A673 (cell line): ENCODE measurements at regions not wholly inside any gene's neighbourhood (a gene's known extent, or its start where the extent isn't known, plus 50 kb on each side); places are given as distances from the start of the nearest gene placed in this dataset.

Experiments
- BruUV-seq: library from RNA; stranded (reverse); fragments of 400-500 nt; replicated peaks from 2 replicates; lab custom pipeline; 2021; lab: Mats Ljungman, UMichigan
- CTCF ChIA-PET: fragments of 300-600 bp; sonication (Branson Sonifier 250); formaldehyde crosslinking; loops from one replicate; lab custom pipeline; 2022; ENCODE audit warnings: antibody characterized with exemption; lab: Charles Lee
- POLR2A ChIA-PET: fragments of 300-600 bp; sonication (Branson Sonifier 250); formaldehyde crosslinking; loops from one replicate; lab custom pipeline; 2022; ENCODE audit warnings: antibody characterized with exemption; ENCODE audit not compliant: low non-redundant PET; lab: Charles Lee
- DNase-seq: peaks from one replicate; pipeline ENCODE4 v3.0.0-alpha.2; 2015; ENCODE audit warnings: low spot score
- H3K27ac ChIP-seq: fragments of 200-600 bp; sonication (generic); 2 replicates; pipeline ENCODE4 v1.5.1; 2016; ENCODE audit warnings: mixed run types, low read depth, mild to moderate bottlenecking, mixed read lengths, antibody characterized with exemption, low read length; ENCODE audit not compliant: poor library complexity, severe bottlenecking
- H3K27me3 ChIP-seq: fragments of 200-600 bp; sonication (generic); replicated peaks from 2 replicates; pipeline ENCODE4 v1.6.1; 2017; ENCODE audit warnings: mixed run types, low read depth, mild to moderate bottlenecking, mixed read lengths, antibody characterized with exemption, low read length; ENCODE audit not compliant: insufficient read depth, poor library complexity
- H3K36me3 ChIP-seq: fragments of 200-600 bp; sonication (generic); 2 replicates; pipeline ENCODE4 v1.6.1; 2016; ENCODE audit warnings: mixed run types, mild to moderate bottlenecking, mixed read lengths, antibody characterized with exemption, low read length; ENCODE audit not compliant: insufficient read depth, poor library complexity, severe bottlenecking
- H3K4me1 ChIP-seq: fragments of 200-600 bp; sonication (generic); 2 replicates; pipeline ENCODE4 v1.6.1; 2017; ENCODE audit warnings: mixed run types, mild to moderate bottlenecking, mixed read lengths, antibody characterized with exemption, low read length; ENCODE audit not compliant: insufficient read depth, poor library complexity, severe bottlenecking
- H3K4me3 ChIP-seq: fragments of 200-600 bp; sonication (generic); 2 replicates; pipeline ENCODE4 v1.5.1; 2016; ENCODE audit warnings: low read depth, mixed run types, mild to moderate bottlenecking, mixed read lengths, low read length; ENCODE audit not compliant: poor library complexity, severe bottlenecking
- H3K9me3 ChIP-seq: fragments of 200-600 bp; sonication (generic); 2 replicates; pipeline ENCODE4 v1.6.1; 2016; ENCODE audit warnings: mixed run types, low read depth, mild to moderate bottlenecking, mixed read lengths, antibody characterized with exemption, low read length; ENCODE audit not compliant: poor library complexity, severe bottlenecking
- EZH2 ChIP-seq: fragments of 200-600 bp; sonication (generic); IDR thresholded peaks from 2 replicates; pipeline ENCODE4 v1.6.1; 2017; ENCODE audit warnings: borderline replicate concordance, low read depth, mild to moderate bottlenecking, mixed read lengths, antibody characterized with exemption, low read length; ENCODE audit not compliant: poor library complexity, severe bottlenecking
- intact Hi-C: fragments of 100-400 bp; cut with micrococcal nuclease; formaldehyde crosslinking; loops from one replicate; pipeline ENCODE4 v1.10.0; 2022; ENCODE audit not compliant: unreplicated experiment
- TF ChIP-seq, protein P1 (sequence below): fragments of 300-800, 200-600 bp; sonication (generic); conservative IDR thresholded peaks from 2 replicates; pipeline ENCODE4 v1.5.1; 2017; ENCODE audit warnings: low read depth, mild to moderate bottlenecking, antibody characterized with exemption, low read length, moderate library complexity, mixed read lengths

GRCh38 chr3:168336276-168336675 is 240.6 kb upstream of the GOLIM4 start:
- POLR2A ChIA-PET: no interaction called here
- no peak overlapping the region for H3K27ac ChIP-seq
- intact Hi-C loops: no loop called here
- H3K4me1 ChIP-seq: peaks cover 2% of the 10 kb centered on the region
- no peaks in the 10 kb centered on the region for H3K9me3 ChIP-seq
- peaks cover 23% of the 10 kb centered on the region for H3K27me3 ChIP-seq
- H3K36me3 ChIP-seq: no peaks in the 10 kb centered on the region
- CTCF ChIA-PET: no interaction called here
- BruUV-seq: no TSS peak
- no peak overlapping the region for H3K4me3 ChIP-seq
- no peak for DNase-seq
- no peak for TF ChIP-seq EZH2
- TF ChIP-seq, protein P1, sequence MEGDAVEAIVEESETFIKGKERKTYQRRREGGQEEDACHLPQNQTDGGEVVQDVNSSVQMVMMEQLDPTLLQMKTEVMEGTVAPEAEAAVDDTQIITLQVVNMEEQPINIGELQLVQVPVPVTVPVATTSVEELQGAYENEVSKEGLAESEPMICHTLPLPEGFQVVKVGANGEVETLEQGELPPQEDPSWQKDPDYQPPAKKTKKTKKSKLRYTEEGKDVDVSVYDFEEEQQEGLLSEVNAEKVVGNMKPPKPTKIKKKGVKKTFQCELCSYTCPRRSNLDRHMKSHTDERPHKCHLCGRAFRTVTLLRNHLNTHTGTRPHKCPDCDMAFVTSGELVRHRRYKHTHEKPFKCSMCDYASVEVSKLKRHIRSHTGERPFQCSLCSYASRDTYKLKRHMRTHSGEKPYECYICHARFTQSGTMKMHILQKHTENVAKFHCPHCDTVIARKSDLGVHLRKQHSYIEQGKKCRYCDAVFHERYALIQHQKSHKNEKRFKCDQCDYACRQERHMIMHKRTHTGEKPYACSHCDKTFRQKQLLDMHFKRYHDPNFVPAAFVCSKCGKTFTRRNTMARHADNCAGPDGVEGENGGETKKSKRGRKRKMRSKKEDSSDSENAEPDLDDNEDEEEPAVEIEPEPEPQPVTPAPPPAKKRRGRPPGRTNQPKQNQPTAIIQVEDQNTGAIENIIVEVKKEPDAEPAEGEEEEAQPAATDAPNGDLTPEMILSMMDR: no peak

- Histone ChIP-seq H3K27ac (no peak overlapping the region), H3K27me3 (peaks cover 26% of the 10 kb centered on the region), H3K4me3 (no peak overlapping the region), H3K9me3 (no peaks in the 10 kb centered on the region), H3K36me3 (no peaks in the 10 kb centered on the region), H3K4me1 (no peaks in the 10 kb centered on the region)
- intact Hi-C loops: no loop called here
- ChIA-PET CTCF (no interaction called here), POLR2A (no interaction called here)
- no TSS peak for BruUV-seq
- TF ChIP-seq, protein P1: no peak
- no peak for TF ChIP-seq EZH2
- no peak for DNase-seq
Measured at GRCh38 chr3:168333410-168333935, 237.7 kb upstream of the GOLIM4 start.

- DNase-seq: no peak
- ChIA-PET POLR2A (no interaction called here), CTCF (no interaction called here)
- Histone ChIP-seq H3K4me3 (no peak overlapping the region), H3K27ac (no peak overlapping the region), H3K4me1 (no peaks in the 10 kb centered on the region), H3K27me3 (peaks cover 23% of the 10 kb centered on the region), H3K36me3 (no peaks in the 10 kb centered on the region), H3K9me3 (no peaks in the 10 kb centered on the region)
- TF ChIP-seq EZH2: no peak
- TF ChIP-seq, protein P1: no peak
- intact Hi-C loops: no loop called here
- BruUV-seq: no TSS peak
Measured at GRCh38 chr3:168331756-168332155, 236.0 kb upstream of the GOLIM4 start.
